K562 (cell line): ENCODE measurements at regions not wholly inside any gene's neighbourhood (a gene's known extent, or its start where the extent isn't known, plus 50 kb on each side); places are given as distances from the start of the nearest gene placed in this dataset.

Experiments
- CBFB ChIP-seq: sonication (generic); formaldehyde crosslinking; IDR thresholded peaks from 2 replicates; pipeline ENCODE4 v1.4.0; 2020; ENCODE audit warnings: mild to moderate bottlenecking, missing genetic modification reagents
- CREB3L1 ChIP-seq: fragments of 450-650 bp; IDR thresholded peaks from 2 replicates; pipeline ENCODE4 v1.6.1; 2014; ENCODE audit warnings: low read depth, mild to moderate bottlenecking, moderate library complexity, borderline replicate concordance
- EGR1 ChIP-seq: fragments of 450-650 bp; conservative IDR thresholded peaks from 2 replicates; pipeline ENCODE4 v1.6.1; 2017; ENCODE audit warnings: mild to moderate bottlenecking
- HINFP ChIP-seq: fragments of 450-650 bp; conservative IDR thresholded peaks from 2 replicates; pipeline ENCODE4 v1.6.1; 2016; ENCODE audit warnings: missing genetic modification characterization, low read depth, mild to moderate bottlenecking, control low read depth, missing compliant biosample characterization
- HMG20A ChIP-seq: fragments of 450-650 bp; formaldehyde crosslinking; conservative IDR thresholded peaks from 2 replicates; pipeline ENCODE4 v1.4.0; 2020; ENCODE audit warnings: mild to moderate bottlenecking, mixed read lengths
- HNRNPH1 ChIP-seq: fragments of 200-400 bp; formaldehyde crosslinking; optimal IDR thresholded peaks from 2 replicates; pipeline ENCODE3; 2017; ENCODE audit warnings: low read depth, mild to moderate bottlenecking, low read length, moderate library complexity
- POLR2A ChIP-seq: fragments of 450-650 bp; conservative IDR thresholded peaks from 2 replicates; pipeline ENCODE4 v1.6.1; 2016
- SNRNP70 ChIP-seq: fragments of 200-400 bp; formaldehyde crosslinking; optimal IDR thresholded peaks from 2 replicates; pipeline ENCODE3; 2017; ENCODE audit warnings: low read depth, low read length
- TRIM25 ChIP-seq: fragments of 450-650 bp; IDR thresholded peaks from 2 replicates; pipeline ENCODE4 v1.7.0; 2016; ENCODE audit warnings: borderline replicate concordance
- ZFP1 ChIP-seq: fragments of 450-650 bp; formaldehyde crosslinking; IDR thresholded peaks from 2 replicates; pipeline ENCODE4 v1.4.0; 2020; ENCODE audit warnings: mild to moderate bottlenecking, mixed read lengths
- ZNF324 ChIP-seq: fragments of 250-450 bp; sonication (Bioruptor Pico); IDR thresholded peaks from 2 replicates; pipeline ENCODE4 v1.4.0; 2020; ENCODE audit warnings: mild to moderate bottlenecking
- ZSCAN29 ChIP-seq: fragments of 450-650 bp; IDR thresholded peaks from 2 replicates; pipeline ENCODE4 v1.6.1; 2017

GRCh38 chr21:45352621-45353139 lies 52.3 kb upstream of the COL18A1 start:
- no peak for TF ChIP-seq HMG20A (CRISPR knock-in tag)
- no peak for TF ChIP-seq ZNF324 (CRISPR knock-in tag)
- no peak for TF ChIP-seq ZSCAN29
- no peak for TF ChIP-seq ZFP1 (CRISPR knock-in tag)
- no peak for TF ChIP-seq EGR1
- TF ChIP-seq POLR2A = no peak
- TF ChIP-seq HINFP = no peak
- TF ChIP-seq CREB3L1 = no peak
- no peak for TF ChIP-seq TRIM25
- no peak for TF ChIP-seq SNRNP70
- no peak for TF ChIP-seq HNRNPH1
- TF ChIP-seq CBFB (CRISPR knock-in tag) = no peak
